GM18499 (cell line): ENCODE measurements at regions not wholly inside any gene's neighbourhood (a gene's known extent, or its start where the extent isn't known, plus 50 kb on each side); places are given as distances from the start of the nearest gene placed in this dataset.

Experiments used
- ATAC-seq: cut with Tn5 transposase; IDR thresholded peaks from one replicate; pipeline ENCODE4 v1.9.1; 2021; ENCODE audit warnings: moderate number of reproducible peaks; ENCODE audit not compliant: insufficient read depth, unreplicated experiment

GRCh38 chr5:120073722-120074121, 390.4 kb upstream of the PRR16 start:
- no peak for ATAC-seq

GRCh38 chr5:120080781-120081180, 383.3 kb upstream of the PRR16 start:
- no peak for ATAC-seq

GRCh38 chr5:120082316-120083068, 381.6 kb upstream of the PRR16 start:
- no peak for ATAC-seq

- ATAC-seq = no peak
Measured at GRCh38 chr5:120083851-120084542, 380.1 kb upstream of the PRR16 start.

GRCh38 chr5:120084543-120084870, 379.6 kb upstream of the PRR16 start:
- ATAC-seq = no peak

GRCh38 chr5:120086081-120086480, 378.0 kb upstream of the PRR16 start:
- ATAC-seq = no peak

- no peak for ATAC-seq
Measured at GRCh38 chr5:120088412-120088811, 375.7 kb upstream of the PRR16 start.

GRCh38 chr5:120088836-120089235, 375.3 kb upstream of the PRR16 start:
- ATAC-seq = no peak

GRCh38 chr5:120091376-120091948, 372.6 kb upstream of the PRR16 start:
- ATAC-seq = no peak

- no peak for ATAC-seq
Measured at GRCh38 chr5:120092649-120093048, 371.5 kb upstream of the PRR16 start.

GRCh38 chr5:120093178-120093577, 370.9 kb upstream of the PRR16 start:
- no peak for ATAC-seq

GRCh38 chr5:120096413-120096812, 367.7 kb upstream of the PRR16 start:
- no peak for ATAC-seq

- no peak for ATAC-seq
Measured at GRCh38 chr5:120098426-120098825, 365.7 kb upstream of the PRR16 start.

- no peak for ATAC-seq
Measured at GRCh38 chr5:120098902-120099535, 365.1 kb upstream of the PRR16 start.

GRCh38 chr5:120101771-120102170, 362.3 kb upstream of the PRR16 start:
- no peak for ATAC-seq

- ATAC-seq = no peak
Measured at GRCh38 chr5:120103495-120103894, 360.6 kb upstream of the PRR16 start.

- no peak for ATAC-seq
Measured at GRCh38 chr5:120106912-120107525, 357.1 kb upstream of the PRR16 start.

- ATAC-seq = no peak
Measured at GRCh38 chr5:120108586-120109248, 355.4 kb upstream of the PRR16 start.

GRCh38 chr5:120122703-120123102, 341.4 kb upstream of the PRR16 start:
- no peak for ATAC-seq

- ATAC-seq = no peak
Measured at GRCh38 chr5:120124031-120124430, 340.1 kb upstream of the PRR16 start.
